Left lung (tissue), 4 donors: ENCODE measurements at regions not wholly inside any gene's neighbourhood (a gene's known extent, or its start where the extent isn't known, plus 50 kb on each side); places are given as distances from the start of the nearest gene placed in this dataset.

Source experiments
- ATAC-seq: fragments of 200-7000 bp; cut with Tn5 transposase; one replicate; pipeline ENCODE4 v1.9.1; 2020; ENCODE audit warnings: moderate library complexity
- DNase-seq, 4 donors: peaks; one replicate each; pipeline ENCODE4 v3.0.0-alpha.2; 2013 to 2020
- H3K27ac ChIP-seq, 2 donors: fragments of 200-600 bp; sonication (generic) in 1 of 2; one replicate each; pipeline versions ENCODE4 v1.5.0 to v1.8.0; 2020 to 2021
- H3K27me3 ChIP-seq, 2 donors: fragments of 200-600 bp; sonication (generic) in 1 of 2; one replicate each; pipeline versions ENCODE4 v1.5.0 to v1.8.0; 2020 to 2021
- H3K36me3 ChIP-seq, 2 donors: fragments of 200-600 bp; sonication (generic) in 1 of 2; one replicate each; pipeline versions ENCODE4 v1.5.0 to v1.8.0; 2020 to 2021
- H3K4me1 ChIP-seq, 2 donors: fragments of 200-600 bp; one replicate each; pipeline ENCODE4 v1.8.0; 2021
- H3K4me3 ChIP-seq, 2 donors: fragments of 200-600 bp; sonication (generic) in 1 of 2; one replicate each; pipeline versions ENCODE4 v1.5.0 to v1.8.0; 2020 to 2021; ENCODE audit warnings: mild to moderate bottlenecking in 1 of 2
- H3K9me3 ChIP-seq, 2 donors: fragments of 200-600 bp; sonication (generic) in 1 of 2; one replicate each; pipeline versions ENCODE4 v1.5.0 to v1.8.0; 2020 to 2021
- intact Hi-C, 2 donors: fragments of 100-400 bp; cut with DNase I; formaldehyde crosslinking; loops; one replicate each; pipeline versions ENCODE4 v1.11.2 to v1.14.2; 2022
- TF ChIP-seq, protein P1 (sequence below), 2 donors: fragments of 200-600 bp; sonication (generic) in 1 of 2; IDR thresholded peaks; one replicate each; pipeline versions ENCODE4 v1.5.0 to v1.8.0; 2021; ENCODE audit warnings: antibody characterized with exemption in 2 of 2
- donor health status: DM: no; HTN: yes; CAD: no.
- donor health status: DM: no; HTN: no; CAD: no.

DNA sequence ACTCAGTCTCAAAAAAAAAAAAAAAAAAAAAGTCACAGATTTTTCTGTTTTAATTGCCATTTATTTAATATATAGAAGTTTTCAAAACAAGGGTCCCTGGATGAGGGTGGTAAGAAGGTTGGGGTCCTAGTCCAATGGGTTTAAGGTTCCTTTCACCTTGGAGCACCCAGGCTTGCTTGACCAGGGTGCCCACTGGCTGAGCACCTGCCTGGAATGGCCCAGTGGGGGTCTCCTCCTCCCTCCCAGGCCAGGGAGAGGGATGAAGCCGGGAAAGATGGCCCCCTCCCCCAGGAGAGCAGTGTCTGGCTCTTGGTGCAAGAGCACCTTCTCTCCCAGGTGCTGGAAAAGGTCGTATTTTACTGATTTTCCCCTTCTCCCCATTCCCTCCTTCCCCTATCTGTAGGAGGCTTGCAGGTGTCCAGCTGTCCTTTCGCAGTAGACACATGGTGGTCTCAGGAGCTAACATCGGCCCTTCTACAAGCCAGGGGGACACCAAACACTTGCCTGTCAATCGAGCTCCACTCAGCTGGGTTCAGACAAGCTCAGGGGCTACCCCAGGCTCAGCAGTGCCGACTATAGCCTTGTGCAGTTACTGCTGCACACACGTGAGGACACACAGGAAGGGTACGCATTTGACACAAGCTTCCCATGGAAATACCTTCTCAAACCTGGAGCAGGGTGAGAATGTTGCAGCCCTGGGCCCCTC lies 112.3 kb upstream of the KLF13 start:
- TF ChIP-seq, protein P1, sequence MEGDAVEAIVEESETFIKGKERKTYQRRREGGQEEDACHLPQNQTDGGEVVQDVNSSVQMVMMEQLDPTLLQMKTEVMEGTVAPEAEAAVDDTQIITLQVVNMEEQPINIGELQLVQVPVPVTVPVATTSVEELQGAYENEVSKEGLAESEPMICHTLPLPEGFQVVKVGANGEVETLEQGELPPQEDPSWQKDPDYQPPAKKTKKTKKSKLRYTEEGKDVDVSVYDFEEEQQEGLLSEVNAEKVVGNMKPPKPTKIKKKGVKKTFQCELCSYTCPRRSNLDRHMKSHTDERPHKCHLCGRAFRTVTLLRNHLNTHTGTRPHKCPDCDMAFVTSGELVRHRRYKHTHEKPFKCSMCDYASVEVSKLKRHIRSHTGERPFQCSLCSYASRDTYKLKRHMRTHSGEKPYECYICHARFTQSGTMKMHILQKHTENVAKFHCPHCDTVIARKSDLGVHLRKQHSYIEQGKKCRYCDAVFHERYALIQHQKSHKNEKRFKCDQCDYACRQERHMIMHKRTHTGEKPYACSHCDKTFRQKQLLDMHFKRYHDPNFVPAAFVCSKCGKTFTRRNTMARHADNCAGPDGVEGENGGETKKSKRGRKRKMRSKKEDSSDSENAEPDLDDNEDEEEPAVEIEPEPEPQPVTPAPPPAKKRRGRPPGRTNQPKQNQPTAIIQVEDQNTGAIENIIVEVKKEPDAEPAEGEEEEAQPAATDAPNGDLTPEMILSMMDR (IDR thresholded peaks at IDR 0.05): no peak
- intact Hi-C loops: loop anchor here in 1 of 2 donors (5.0 to 10.0 kb wide), 2 partner anchors 113 to 220 kb away; partner anchors contain the start of gene KLF13
- peak overlapping the region; percentile 98 to 100 for H3K27ac ChIP-seq
- no peak for DNase-seq
- H3K4me3 ChIP-seq: peak overlapping the region in 1 of 2 donors; percentile 62
- no peak for ATAC-seq
- H3K36me3 ChIP-seq: no peaks in the 10 kb centered on the region
- H3K9me3 ChIP-seq: peaks cover 0 to 6% of the 10 kb centered on the region in 2 donors
- H3K4me1 ChIP-seq: peaks cover 7 to 63% of the 10 kb centered on the region in 2 donors
- no peaks in the 10 kb centered on the region for H3K27me3 ChIP-seq

DNA sequence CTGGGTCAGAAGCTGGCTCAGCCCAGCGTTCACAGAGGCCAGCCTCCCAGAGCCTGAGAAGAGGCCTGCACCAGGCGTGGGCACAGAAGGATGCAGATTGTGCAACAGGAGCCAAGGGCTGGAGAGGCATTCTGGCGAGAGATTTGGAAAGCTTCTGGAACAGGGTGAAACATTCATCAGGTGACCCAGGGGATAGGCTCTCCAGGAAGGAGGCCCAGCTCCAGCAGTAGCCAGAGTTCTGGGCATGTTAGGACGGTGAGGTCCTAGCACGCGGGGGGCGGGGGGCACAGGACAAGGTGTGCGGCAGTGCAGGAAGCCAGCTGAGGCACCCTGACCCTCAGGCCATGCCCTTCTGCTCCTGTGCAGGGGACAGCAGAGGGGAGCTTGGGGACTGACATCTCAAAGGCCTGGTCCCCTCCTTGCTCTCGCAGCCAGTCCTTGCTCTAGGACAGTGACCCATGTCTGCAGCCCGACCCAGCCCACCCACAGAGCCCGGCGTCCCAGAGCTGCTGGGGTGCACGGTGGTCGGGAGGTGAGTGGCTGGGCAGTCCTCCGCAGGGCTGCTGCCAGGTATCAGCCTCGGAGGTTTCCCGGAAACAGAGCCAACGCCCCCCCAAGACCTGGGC lies 111.7 kb upstream of the KLF13 start:
- DNase-seq: peak in 2 of 4 donors; percentile 86 to 88
- intact Hi-C loops: loop anchor here in 1 of 2 donors (5.0 to 10.0 kb wide), 2 partner anchors 112 to 220 kb away; partner anchors contain the start of gene KLF13
- ATAC-seq: peak; percentile 64

DNA sequence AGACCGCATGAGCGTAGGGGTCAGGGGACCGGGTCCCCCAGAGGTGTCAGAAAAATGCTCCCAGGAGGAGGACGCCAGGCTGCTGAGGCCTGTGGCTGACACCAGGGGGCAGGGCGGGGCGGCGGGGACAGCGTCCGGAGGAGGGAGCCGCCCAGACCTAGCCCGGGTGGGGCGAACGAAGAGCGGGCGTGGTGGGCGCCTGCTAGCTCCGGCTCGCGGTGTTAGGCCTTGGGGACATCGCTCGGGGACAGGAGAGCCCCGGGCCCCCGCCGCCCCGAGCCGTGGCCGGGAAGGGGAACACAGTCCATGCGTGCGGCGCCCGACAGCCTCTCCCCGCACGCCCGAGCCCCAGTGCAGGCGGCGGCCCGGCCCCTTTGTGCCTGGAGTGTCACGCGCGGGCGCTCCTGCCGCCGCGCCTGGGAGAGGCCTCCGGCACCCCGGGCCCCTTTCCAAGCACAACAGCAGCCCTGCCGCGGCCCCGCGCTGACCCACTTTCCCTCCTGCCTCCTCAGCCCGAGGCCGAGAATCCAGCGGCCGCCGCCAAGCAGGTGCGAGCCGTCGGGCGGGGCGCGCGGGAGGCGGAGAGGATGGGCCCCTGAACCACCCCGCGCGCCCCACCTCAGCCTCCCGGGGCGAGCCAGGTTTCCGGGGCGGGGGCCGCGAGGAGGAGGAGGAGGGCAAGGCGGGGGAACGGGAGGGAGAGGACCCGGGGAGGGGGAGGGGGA lies 111.0 kb upstream of the KLF13 start:
- intact Hi-C loops: loop anchor here in 1 of 2 donors (10.0 kb wide), 1 partner anchor 219 kb away; no protein-coding TSS in a partner anchor
- Histone ChIP-seq H3K4me3 (peak overlapping the region; percentile 60 to 62), H3K27me3 (no peaks in the 10 kb centered on the region), H3K36me3 (no peaks in the 10 kb centered on the region), H3K4me1 (peaks cover 7 to 63% of the 10 kb centered on the region in 2 donors), H3K27ac (peak overlapping the region; percentile 98 to 100), H3K9me3 (peaks cover 0 to 6% of the 10 kb centered on the region in 2 donors)
- TF ChIP-seq, protein P1 (IDR thresholded peaks at IDR 0.05): peak; percentile 73 to 92
- ATAC-seq (peak; percentile 82), DNase-seq (peak in 3 of 4 donors; percentile 70 to 98 (median 90))

More for the DNA sequence above, 111.7 kb upstream of the KLF13 start:
- no peaks in the 10 kb centered on the region for H3K27me3 ChIP-seq
- H3K9me3 ChIP-seq: peaks cover 0 to 6% of the 10 kb centered on the region in 2 donors
- H3K27ac ChIP-seq: peak overlapping the region; percentile 98 to 100
- H3K36me3 ChIP-seq: no peaks in the 10 kb centered on the region
- TF ChIP-seq, protein P1 (IDR thresholded peaks at IDR 0.05): no peak
- H3K4me3 ChIP-seq: peak overlapping the region; percentile 60 to 62
- peaks cover 7 to 63% of the 10 kb centered on the region in 2 donors for H3K4me1 ChIP-seq

DNA sequence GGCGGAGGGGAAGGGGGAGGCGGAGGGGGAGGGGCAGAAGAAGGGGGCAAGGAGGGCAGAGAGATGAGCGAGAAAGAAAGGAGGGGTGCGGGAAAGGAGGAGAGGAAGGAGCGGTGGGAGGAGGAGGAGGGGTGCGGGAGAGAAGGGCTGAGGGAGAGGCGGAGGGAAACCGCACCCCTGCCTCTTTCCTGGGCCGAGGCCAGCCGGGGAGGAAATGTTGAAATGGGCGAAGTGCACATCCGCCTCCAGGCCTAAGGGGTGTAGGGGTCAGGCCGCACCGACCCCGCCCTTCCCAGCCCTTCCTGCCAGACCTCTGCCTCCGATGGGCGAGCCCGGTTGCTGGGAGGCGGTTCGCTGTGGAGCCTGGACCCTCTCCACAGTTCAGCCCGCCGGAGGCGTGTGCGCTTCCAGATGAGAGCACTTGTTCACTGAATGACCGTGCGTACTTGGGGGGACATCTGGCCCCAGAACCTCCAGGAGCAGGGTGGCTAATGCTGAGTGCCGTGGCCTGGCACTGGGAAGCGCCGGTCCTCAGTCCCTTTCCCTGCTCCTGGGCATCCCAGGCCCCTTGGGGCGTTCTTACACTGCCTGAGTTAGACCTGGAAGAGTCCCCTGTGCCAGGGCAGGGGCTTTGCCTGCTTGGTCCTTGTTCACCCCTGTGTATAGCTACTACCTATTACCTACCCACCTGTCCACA lies 110.3 kb upstream of the KLF13 start:
- peaks cover 0 to 2% of the 10 kb centered on the region in 2 donors for H3K9me3 ChIP-seq
- DNase-seq (peak in 3 of 4 donors; percentile 77 to 98 (median 95)), ATAC-seq (peak; percentile 79)
- H3K27ac ChIP-seq: peak overlapping the region; percentile 98 to 100
- peaks cover 7 to 66% of the 10 kb centered on the region in 2 donors for H3K4me1 ChIP-seq
- peak overlapping the region; percentile 60 to 62 for H3K4me3 ChIP-seq
- H3K36me3 ChIP-seq: no peaks in the 10 kb centered on the region
- TF ChIP-seq, protein P1 (IDR thresholded peaks at IDR 0.05): no peak
- intact Hi-C loops: loop anchor here in 1 of 2 donors (10.0 kb wide), 1 partner anchor 218 kb away; no protein-coding TSS in a partner anchor
- H3K27me3 ChIP-seq: no peaks in the 10 kb centered on the region
